Stimulated activated CD8-positive, alpha-beta memory T cell treated with anti-CD3 and anti-CD28 coated beads, Interleukin-15, amount 100 ng/mL, for 4 hours (primary cell): ENCODE measurements at regions not wholly inside any gene's neighbourhood (a gene's known extent, or its start where the extent isn't known, plus 50 kb on each side); places are given as distances from the start of the nearest gene placed in this dataset.

ENCODE experiments used
- DNase-seq, 2 donors: peaks; one replicate each; pipeline ENCODE4 v3.0.0-alpha.2; 2020; ENCODE audit warnings: low read depth in 2 of 2

GRCh38 chr5:174235221-174236011 lies 189.9 kb downstream of the NSG2 start:
- DNase-seq, result no peak

GRCh38 chr5:174236070-174236469 lies 190.6 kb downstream of the NSG2 start:
- no peak for DNase-seq

GRCh38 chr5:174239718-174240117 lies 194.2 kb downstream of the NSG2 start:
- no peak for DNase-seq

GRCh38 chr5:174242573-174242972 lies 197.1 kb downstream of the NSG2 start:
- no peak for DNase-seq

- no peak for DNase-seq
Measured at GRCh38 chr5:174243904-174244303, 198.4 kb downstream of the NSG2 start.

GRCh38 chr5:174245516-174246075 lies 200.1 kb downstream of the NSG2 start:
- DNase-seq, result no peak

GRCh38 chr5:174246743-174247142 lies 201.2 kb downstream of the NSG2 start:
- DNase-seq, result no peak

GRCh38 chr5:174247301-174247700 lies 201.8 kb downstream of the NSG2 start:
- DNase-seq, result no peak

GRCh38 chr5:174251305-174252000 lies 205.9 kb downstream of the NSG2 start:
- no peak for DNase-seq

- DNase-seq, result no peak
Measured at GRCh38 chr5:174252121-174252520, 206.6 kb downstream of the NSG2 start.

GRCh38 chr5:174259696-174260420 lies 214.4 kb downstream of the NSG2 start:
- no peak for DNase-seq

- no peak for DNase-seq
Measured at GRCh38 chr5:174271316-174271715, 225.8 kb downstream of the NSG2 start.

GRCh38 chr5:174272671-174273070 lies 227.2 kb downstream of the NSG2 start:
- DNase-seq, result no peak

- DNase-seq, result no peak
Measured at GRCh38 chr5:174273325-174273724, 227.8 kb downstream of the NSG2 start.

- no peak for DNase-seq
Measured at GRCh38 chr5:174275959-174276358, 230.5 kb downstream of the NSG2 start.

- DNase-seq, result no peak
Measured at GRCh38 chr5:174281089-174281760, 235.7 kb downstream of the NSG2 start.

- no peak for DNase-seq
Measured at GRCh38 chr5:174281855-174282254, 236.3 kb downstream of the NSG2 start.

GRCh38 chr5:174282391-174282790 lies 236.9 kb downstream of the NSG2 start:
- no peak for DNase-seq

- DNase-seq, result no peak
Measured at GRCh38 chr5:174283211-174284005, 237.9 kb downstream of the NSG2 start.

- DNase-seq, result no peak
Measured at GRCh38 chr5:174284873-174285272, 239.4 kb downstream of the NSG2 start.

- DNase-seq, result no peak
Measured at GRCh38 chr5:174287761-174288160, 242.3 kb downstream of the NSG2 start.
